Activated B cell treated with CpG ODN at 0.5 μM for 24 hours (primary cell): ENCODE measurements at regions not wholly inside any gene's neighbourhood (a gene's known extent, or its start where the extent isn't known, plus 50 kb on each side); places are given as distances from the start of the nearest gene placed in this dataset.
A peak's percentile ranks its signal among the peaks of the same experiment; 100 is the strongest.

Experiments
- ATAC-seq: fragments of 200-7000 bp; cut with Tn5 transposase; one replicate; pipeline ENCODE4 v1.10.0; 2021; ENCODE audit warnings: low read depth, mild to moderate bottlenecking, moderate library complexity
- CTCF ChIA-PET: fragments of 350-600 bp; sonication (Branson Sonifier 250); formaldehyde crosslinking; loops from one replicate; lab custom pipeline; 2021; ENCODE audit warnings: antibody characterized with exemption; lab: Charles Lee
- POLR2A ChIA-PET: fragments of 350-600 bp; sonication (Branson Sonifier 250); formaldehyde crosslinking; loops from one replicate; lab custom pipeline; 2021; ENCODE audit warnings: antibody characterized with exemption; lab: Charles Lee
- DNase-seq: peaks from one replicate; pipeline ENCODE4 v3.0.0; 2022
- H3K27ac Mint-ChIP-seq: one replicate; pipeline ENCODE4 v1.8.0; 2020; ENCODE audit warnings: mixed read lengths
- H3K27me3 Mint-ChIP-seq: one replicate; pipeline ENCODE4 v1.8.0; 2021; ENCODE audit warnings: mixed read lengths
- H3K36me3 Mint-ChIP-seq: one replicate; pipeline ENCODE4 v1.8.0; 2021; ENCODE audit warnings: low read depth, mixed read lengths
- H3K4me1 Mint-ChIP-seq: one replicate; pipeline ENCODE4 v1.8.0; 2021; ENCODE audit warnings: mixed read lengths
- H3K4me3 Mint-ChIP-seq: one replicate; pipeline ENCODE4 v1.8.0; 2020; ENCODE audit warnings: mild to moderate bottlenecking, mixed read lengths
- H3K9me3 Mint-ChIP-seq: one replicate; pipeline ENCODE4 v1.8.0; 2020; ENCODE audit warnings: mixed read lengths
- intact Hi-C: fragments of 100-400 bp; cut with micrococcal nuclease; formaldehyde crosslinking; loops from one replicate; pipeline ENCODE4 v1.15.1; 2024
- TF ChIP-seq, protein P1 (sequence below): fragments of 200-600 bp; IDR thresholded peaks from one replicate; pipeline ENCODE4 v1.8.0; 2022; ENCODE audit warnings: antibody characterized with exemption, mild to moderate bottlenecking

GRCh38 chr7:86926732-86927131 lies 132.7 kb downstream of the ELAPOR2 start:
- TF ChIP-seq, protein P1, sequence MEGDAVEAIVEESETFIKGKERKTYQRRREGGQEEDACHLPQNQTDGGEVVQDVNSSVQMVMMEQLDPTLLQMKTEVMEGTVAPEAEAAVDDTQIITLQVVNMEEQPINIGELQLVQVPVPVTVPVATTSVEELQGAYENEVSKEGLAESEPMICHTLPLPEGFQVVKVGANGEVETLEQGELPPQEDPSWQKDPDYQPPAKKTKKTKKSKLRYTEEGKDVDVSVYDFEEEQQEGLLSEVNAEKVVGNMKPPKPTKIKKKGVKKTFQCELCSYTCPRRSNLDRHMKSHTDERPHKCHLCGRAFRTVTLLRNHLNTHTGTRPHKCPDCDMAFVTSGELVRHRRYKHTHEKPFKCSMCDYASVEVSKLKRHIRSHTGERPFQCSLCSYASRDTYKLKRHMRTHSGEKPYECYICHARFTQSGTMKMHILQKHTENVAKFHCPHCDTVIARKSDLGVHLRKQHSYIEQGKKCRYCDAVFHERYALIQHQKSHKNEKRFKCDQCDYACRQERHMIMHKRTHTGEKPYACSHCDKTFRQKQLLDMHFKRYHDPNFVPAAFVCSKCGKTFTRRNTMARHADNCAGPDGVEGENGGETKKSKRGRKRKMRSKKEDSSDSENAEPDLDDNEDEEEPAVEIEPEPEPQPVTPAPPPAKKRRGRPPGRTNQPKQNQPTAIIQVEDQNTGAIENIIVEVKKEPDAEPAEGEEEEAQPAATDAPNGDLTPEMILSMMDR = peak; percentile 49
- DNase-seq (no peak), ATAC-seq (peak; percentile 52)
- H3K36me3 Mint-ChIP-seq = no peaks in the 10 kb centered on the region
- peaks cover 7% of the 10 kb centered on the region for H3K4me1 Mint-ChIP-seq
- no peak overlapping the region for H3K4me3 Mint-ChIP-seq
- ChIA-PET POLR2A (interaction anchor here (0.7 kb wide), 1 partner anchor 509 kb away, joined by 3 read pairs; no protein-coding TSS in a partner anchor), CTCF (interaction anchor here (0.9 to 3.2 kb wide), 10 partner anchors 10 to 492 kb away, joined by 3 to 33 read pairs (median 8); no protein-coding TSS in a partner anchor)
- H3K9me3 Mint-ChIP-seq = no peaks in the 10 kb centered on the region
- no peaks in the 10 kb centered on the region for H3K27me3 Mint-ChIP-seq
- H3K27ac Mint-ChIP-seq = no peak overlapping the region
- intact Hi-C loops = loop anchor here (1.0 kb wide), 3 partner anchors 222 to 490 kb away; no protein-coding TSS in a partner anchor

GRCh38 chr7:86925221-86925620 lies 134.2 kb downstream of the ELAPOR2 start:
- Mint-ChIP-seq H3K36me3 (no peaks in the 10 kb centered on the region), H3K27me3 (no peaks in the 10 kb centered on the region), H3K27ac (no peak overlapping the region), H3K4me3 (no peak overlapping the region), H3K4me1 (peaks cover 7% of the 10 kb centered on the region), H3K9me3 (no peaks in the 10 kb centered on the region)
- ChIA-PET POLR2A (no interaction called here), CTCF (interaction anchor here (1.5 to 2.9 kb wide), 2 partner anchors 223 to 493 kb away, joined by 6 to 8 read pairs; no protein-coding TSS in a partner anchor)
- ATAC-seq (no peak), DNase-seq (no peak)
- TF ChIP-seq, protein P1 = no peak
- intact Hi-C loops = no loop called here

DNA sequence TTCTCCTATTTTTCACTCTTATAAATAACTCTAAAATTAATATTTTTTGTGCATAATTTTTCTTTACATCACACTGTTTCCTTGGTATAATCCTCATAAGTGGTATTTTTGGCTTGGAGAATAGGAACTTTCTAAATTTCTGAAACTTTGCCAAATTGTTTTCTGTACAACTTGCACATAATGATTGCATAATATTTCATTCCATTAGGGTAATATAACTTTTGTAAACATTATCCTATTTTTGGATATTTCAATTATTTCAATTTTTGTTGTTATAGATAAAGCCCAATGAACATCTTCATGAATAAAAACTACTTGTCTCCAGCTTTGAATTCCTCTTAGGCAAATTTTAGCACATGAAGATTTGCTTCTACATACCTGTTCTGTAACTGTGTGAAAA lies 135.9 kb downstream of the ELAPOR2 start:
- Mint-ChIP-seq H3K4me1 (no peaks in the 10 kb centered on the region), H3K27me3 (no peaks in the 10 kb centered on the region), H3K9me3 (no peaks in the 10 kb centered on the region), H3K27ac (no peak overlapping the region), H3K36me3 (no peaks in the 10 kb centered on the region), H3K4me3 (no peak overlapping the region)
- TF ChIP-seq, protein P1 = no peak
- intact Hi-C loops = no loop called here
- no peak for DNase-seq
- CTCF ChIA-PET = no interaction called here
- POLR2A ChIA-PET = no interaction called here
- ATAC-seq = no peak

DNA sequence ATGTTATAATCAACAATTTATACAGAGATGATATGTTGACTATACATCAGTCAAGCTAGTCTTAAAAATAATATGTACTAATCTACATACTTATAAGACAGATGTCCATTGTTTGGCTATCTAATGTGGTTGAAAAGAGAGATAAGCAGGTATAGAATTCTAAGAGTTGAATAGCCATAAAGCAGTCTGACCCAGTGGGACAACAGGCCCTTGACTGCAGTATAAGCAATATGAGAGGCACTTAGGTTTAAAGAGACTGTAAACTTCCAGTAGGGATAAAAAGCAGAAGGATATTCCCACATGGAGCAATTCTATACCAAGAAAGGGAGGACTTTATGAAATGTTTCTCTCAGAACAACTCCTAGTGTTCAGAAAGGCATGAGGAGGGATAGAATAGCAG lies 139.3 kb downstream of the ELAPOR2 start:
- Mint-ChIP-seq H3K27me3 (no peaks in the 10 kb centered on the region), H3K9me3 (no peaks in the 10 kb centered on the region), H3K27ac (no peak overlapping the region), H3K4me1 (no peaks in the 10 kb centered on the region), H3K4me3 (no peak overlapping the region), H3K36me3 (no peaks in the 10 kb centered on the region)
- ChIA-PET POLR2A (no interaction called here), CTCF (no interaction called here)
- DNase-seq = no peak
- intact Hi-C loops = no loop called here
- TF ChIP-seq, protein P1 = no peak
- no peak for ATAC-seq

DNA sequence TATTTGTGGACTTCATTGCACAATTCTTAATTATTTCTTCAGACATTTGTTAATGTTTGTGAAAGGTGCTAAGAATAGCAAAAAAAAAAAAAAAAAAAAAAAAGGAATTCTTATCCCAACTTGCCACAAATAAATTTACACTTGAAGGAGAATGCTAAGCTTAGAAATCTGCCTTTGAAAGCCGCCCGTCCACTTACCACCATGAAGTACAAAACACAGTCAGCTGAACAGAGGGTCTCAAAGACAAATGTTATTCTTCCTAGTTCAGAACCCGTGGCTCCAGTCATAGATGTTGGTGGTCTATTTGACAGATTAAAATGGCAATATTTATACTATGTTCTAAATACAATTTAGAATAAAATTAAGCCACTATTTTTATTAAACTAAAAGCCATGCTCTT lies 141.2 kb downstream of the ELAPOR2 start:
- intact Hi-C loops = no loop called here
- TF ChIP-seq, protein P1 = no peak
- CTCF ChIA-PET = interaction anchor here (1.0 to 1.3 kb wide), 2 partner anchors 9 to 230 kb away, joined by 3 read pairs; no protein-coding TSS in a partner anchor
- Mint-ChIP-seq H3K9me3 (no peaks in the 10 kb centered on the region), H3K36me3 (no peaks in the 10 kb centered on the region), H3K27ac (no peak overlapping the region), H3K27me3 (no peaks in the 10 kb centered on the region), H3K4me3 (no peak overlapping the region), H3K4me1 (no peaks in the 10 kb centered on the region)
- no peak for ATAC-seq
- POLR2A ChIA-PET = no interaction called here
- DNase-seq = no peak
